ENCODE measurements at regions not wholly inside any gene's neighbourhood (a gene's known extent, or its start where the extent isn't known, plus 50 kb on each side); places are given as distances from the start of the nearest gene placed in this dataset.

- TF ChIP-seq POLR2AphosphoS5 (IDR thresholded peaks at IDR 0.05; ENCODE audit: low read depth, low read length) (no peak), POLR2A (IDR thresholded peaks at IDR 0.05; ENCODE audit: low read depth, low read length) (no peak), SPI1 (IDR thresholded peaks at IDR 0.05; ENCODE audit: low read depth, low read length) (no peak), TAF1 (IDR thresholded peaks at IDR 0.05; ENCODE audit: low read depth, low read length) (no peak)
Measured at GRCh38 chr18:22549260-22549937, 131.7 kb upstream of the CTAGE1 start.
